NCI-H2171 (cell line): ENCODE measurements at regions not wholly inside any gene's neighbourhood (a gene's known extent, or its start where the extent isn't known, plus 50 kb on each side); places are given as distances from the start of the nearest gene placed in this dataset.
A peak's percentile ranks its signal among the peaks of the same experiment; 100 is the strongest.

ENCODE experiments used
- DNase-seq: peaks from one replicate; lab custom pipeline; 2025; lab: John Stamatoyannopoulos, UW

- no peak for DNase-seq
Measured at GRCh38 chr10:123574109-123574698, 92.0 kb upstream of the GPR26 start.

- DNase-seq, result no peak
Measured at GRCh38 chr10:123575105-123575504, 91.0 kb upstream of the GPR26 start.

- DNase-seq, result no peak
Measured at GRCh38 chr10:123576706-123577105, 89.4 kb upstream of the GPR26 start.

- DNase-seq, result no peak
Measured at GRCh38 chr10:123577921-123578461, 88.2 kb upstream of the GPR26 start.

GRCh38 chr10:123578721-123579120 is 87.4 kb upstream of the GPR26 start:
- DNase-seq, result no peak

GRCh38 chr10:123579675-123580074 is 86.5 kb upstream of the GPR26 start:
- DNase-seq, result no peak

GRCh38 chr10:123580426-123580825 is 85.7 kb upstream of the GPR26 start:
- DNase-seq, result no peak

GRCh38 chr10:123581656-123582055 is 84.5 kb upstream of the GPR26 start:
- no peak for DNase-seq

- DNase-seq, result peak; percentile 40
Measured at GRCh38 chr10:123582084-123582989, 83.8 kb upstream of the GPR26 start.

GRCh38 chr10:123583639-123584418 is 82.3 kb upstream of the GPR26 start:
- peak; percentile 80 for DNase-seq

- no peak for DNase-seq
Measured at GRCh38 chr10:123584419-123584775, 81.8 kb upstream of the GPR26 start.

GRCh38 chr10:123585477-123586445 is 80.4 kb upstream of the GPR26 start:
- no peak for DNase-seq

GRCh38 chr10:123587110-123587509 is 79.0 kb upstream of the GPR26 start:
- DNase-seq, result no peak

GRCh38 chr10:123588386-123588914 is 77.7 kb upstream of the GPR26 start:
- no peak for DNase-seq

- no peak for DNase-seq
Measured at GRCh38 chr10:123595661-123596060, 70.5 kb upstream of the GPR26 start.

GRCh38 chr10:123597676-123598075 is 68.5 kb upstream of the GPR26 start:
- no peak for DNase-seq

GRCh38 chr10:123599366-123599849 is 66.7 kb upstream of the GPR26 start:
- no peak for DNase-seq

GRCh38 chr10:123600177-123600576 is 66.0 kb upstream of the GPR26 start:
- no peak for DNase-seq

GRCh38 chr10:123603130-123603529 is 63.0 kb upstream of the GPR26 start:
- DNase-seq, result no peak

- no peak for DNase-seq
Measured at GRCh38 chr10:123604506-123604905, 61.6 kb upstream of the GPR26 start.

GRCh38 chr10:123606006-123606405 is 60.1 kb upstream of the GPR26 start:
- DNase-seq, result no peak
